ENCODE measurements at regions not wholly inside any gene's neighbourhood (a gene's known extent, or its start where the extent isn't known, plus 50 kb on each side); places are given as distances from the start of the nearest gene placed in this dataset.

GRCh38 chr12:111180426-111181142, 188.3 kb downstream of the PHETA1 start:
- TF ChIP-seq CTCF (IDR thresholded peaks at IDR 0.05; ENCODE audit: low read depth, low read length) (no peak), EZH2phosphoT487 (IDR thresholded peaks at IDR 0.05; ENCODE audit: low read depth) (no peak)

Data from OCI-LY3 (cell line).